Stomach (tissue), 4 donors: ENCODE measurements at regions not wholly inside any gene's neighbourhood (a gene's known extent, or its start where the extent isn't known, plus 50 kb on each side); places are given as distances from the start of the nearest gene placed in this dataset.

Experiments
- POLR2A ChIP-seq, 4 donors: fragments of 450-650 bp; IDR thresholded peaks; one replicate each; pipeline ENCODE4 v1.6.1; 2016; ENCODE audit warnings: antibody characterized with exemption in 4 of 4, control low read depth in 2 of 4, mild to moderate bottlenecking in 1 of 4, moderate library complexity in 1 of 4
- POLR2AphosphoS5 ChIP-seq, 3 donors: sonication (generic); formaldehyde crosslinking; IDR thresholded peaks; one replicate each; pipeline ENCODE4 v1.6.1; 2016; ENCODE audit warnings: antibody characterized with exemption in 3 of 3
- TF ChIP-seq, protein P1 (sequence below), 7 experiments: fragments of 450-650 bp in 4 of 7; fragments of 200-600 bp in 3 of 7; sonication (generic) in 3 of 7; IDR thresholded peaks; one replicate each; pipeline ENCODE4 v1.5.1; 2016 to 2019; ENCODE audit warnings: antibody characterized with exemption in 7 of 7, control low read depth in 2 of 7, mild to moderate bottlenecking in 1 of 7

DNA sequence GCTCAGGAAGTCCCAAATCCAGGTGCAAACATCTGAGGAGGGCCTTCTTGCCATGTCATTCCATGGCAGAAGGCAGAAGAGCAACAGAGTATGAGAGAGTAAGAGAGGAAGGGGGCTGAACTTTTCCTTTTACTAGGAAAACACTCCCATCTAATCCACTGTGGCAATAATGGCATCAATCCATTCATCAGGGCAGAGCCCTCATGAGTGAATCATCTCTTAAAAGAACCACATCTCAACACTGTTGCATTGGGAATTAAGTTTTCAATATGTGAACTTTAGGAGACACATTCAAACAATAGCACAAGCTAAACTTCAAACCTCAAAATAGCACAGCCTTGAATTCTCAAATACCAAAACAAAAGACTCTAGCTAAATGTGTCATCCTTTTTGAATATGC lies 264.5 kb downstream of the KCTD12 start:
- no peak for TF ChIP-seq POLR2AphosphoS5 (IDR thresholded peaks at IDR 0.05)
- TF ChIP-seq, protein P1, sequence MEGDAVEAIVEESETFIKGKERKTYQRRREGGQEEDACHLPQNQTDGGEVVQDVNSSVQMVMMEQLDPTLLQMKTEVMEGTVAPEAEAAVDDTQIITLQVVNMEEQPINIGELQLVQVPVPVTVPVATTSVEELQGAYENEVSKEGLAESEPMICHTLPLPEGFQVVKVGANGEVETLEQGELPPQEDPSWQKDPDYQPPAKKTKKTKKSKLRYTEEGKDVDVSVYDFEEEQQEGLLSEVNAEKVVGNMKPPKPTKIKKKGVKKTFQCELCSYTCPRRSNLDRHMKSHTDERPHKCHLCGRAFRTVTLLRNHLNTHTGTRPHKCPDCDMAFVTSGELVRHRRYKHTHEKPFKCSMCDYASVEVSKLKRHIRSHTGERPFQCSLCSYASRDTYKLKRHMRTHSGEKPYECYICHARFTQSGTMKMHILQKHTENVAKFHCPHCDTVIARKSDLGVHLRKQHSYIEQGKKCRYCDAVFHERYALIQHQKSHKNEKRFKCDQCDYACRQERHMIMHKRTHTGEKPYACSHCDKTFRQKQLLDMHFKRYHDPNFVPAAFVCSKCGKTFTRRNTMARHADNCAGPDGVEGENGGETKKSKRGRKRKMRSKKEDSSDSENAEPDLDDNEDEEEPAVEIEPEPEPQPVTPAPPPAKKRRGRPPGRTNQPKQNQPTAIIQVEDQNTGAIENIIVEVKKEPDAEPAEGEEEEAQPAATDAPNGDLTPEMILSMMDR (IDR thresholded peaks at IDR 0.05), result no peak
- no peak for TF ChIP-seq POLR2A (IDR thresholded peaks at IDR 0.05)
